ENCODE measurements at regions not wholly inside any gene's neighbourhood (a gene's known extent, or its start where the extent isn't known, plus 50 kb on each side); places are given as distances from the start of the nearest gene placed in this dataset.

GRCh38 chr5:138626333-138626944 is 51.2 kb upstream of the HSPA9 start:
- TF ChIP-seq CTCF (IDR thresholded peaks at IDR 0.05) (no peak), POLR2A (IDR thresholded peaks at IDR 0.05) (no peak), EP300 (IDR thresholded peaks at IDR 0.05) (no peak), POLR2AphosphoS5 (IDR thresholded peaks at IDR 0.05) (no peak)

Data from stomach (tissue), 4 donors.